ENCODE measurements at regions not wholly inside any gene's neighbourhood (a gene's known extent, or its start where the extent isn't known, plus 50 kb on each side); places are given as distances from the start of the nearest gene placed in this dataset.

DNA sequence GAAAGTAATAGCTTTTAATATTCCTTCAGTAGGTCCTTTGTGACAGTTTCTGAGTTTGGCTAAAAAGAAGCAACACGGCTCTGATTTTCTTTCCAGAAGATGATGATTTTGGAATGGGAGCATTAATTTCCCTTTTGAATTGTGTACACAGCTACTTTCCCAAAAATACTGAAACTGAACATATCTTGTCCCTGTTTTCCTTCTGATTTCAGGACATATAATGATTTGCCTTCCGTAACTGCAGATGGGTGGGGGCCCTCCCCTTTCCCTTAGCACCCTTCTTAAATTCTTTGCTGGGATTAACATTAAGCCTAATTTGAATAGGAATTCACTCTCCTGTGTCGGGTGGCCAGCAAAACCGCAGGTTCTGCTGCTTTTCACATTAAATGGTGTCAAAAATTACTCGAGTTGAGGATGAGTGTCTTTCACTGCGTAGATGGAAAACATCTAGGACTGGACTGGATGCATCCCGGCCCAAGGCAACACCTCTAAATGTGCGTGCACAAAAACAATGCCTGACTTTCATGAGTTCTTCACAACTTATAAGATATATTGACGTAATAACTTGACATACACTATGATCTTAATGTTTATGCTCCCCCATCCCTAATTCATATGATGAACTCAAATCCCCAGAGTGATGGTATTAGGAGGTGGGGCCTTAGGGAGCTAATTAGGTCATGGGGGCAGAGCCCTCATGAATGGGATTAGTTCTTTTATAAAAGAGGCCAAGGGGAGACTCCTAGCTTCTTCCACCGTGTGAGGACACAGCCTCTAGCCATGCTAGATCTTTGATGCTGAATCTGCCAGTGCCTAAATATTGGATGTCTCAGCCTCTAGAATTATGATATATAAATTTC, 158.1 kb downstream of the AEBP2 start:
- Histone ChIP-seq H3K27me3 (ENCODE audit: control insufficient read depth, insufficient read depth, low read length) (no peaks in the 10 kb centered on the region), H3K27ac (ENCODE audit: low read length) (no peak overlapping the region), H3K4me3 (ENCODE audit: low read depth in 2 of 2, low read length in 2 of 2) (no peak overlapping the region), H3K4me1 (ENCODE audit: control insufficient read depth, insufficient read depth, low read length) (no peaks in the 10 kb centered on the region), H3K9me3 (ENCODE audit: control insufficient read depth, insufficient read depth, low read depth, low read length) (no peaks in the 10 kb centered on the region), H3K36me3 (ENCODE audit: control insufficient read depth, insufficient read depth, low read length) (no peaks in the 10 kb centered on the region)
- ATAC-seq (no peak), DNase-seq (ENCODE audit: low read depth, low spot score) (no peak)
- POLR2A ChIA-PET = no interaction called here
- BruUV-seq (replicated peaks) = no TSS peak
- TF ChIP-seq POLR2AphosphoS5 (IDR thresholded peaks at IDR 0.05; ENCODE audit: low read depth, low read length) (no peak), SIN3A (IDR thresholded peaks at IDR 0.05; ENCODE audit: borderline replicate concordance, insufficient read depth, low read depth, low read length) (no peak), TCF7L2 (IDR thresholded peaks at IDR 0.05; ENCODE audit: low read depth, low read length) (no peak)
- TF ChIP-seq, protein P1, sequence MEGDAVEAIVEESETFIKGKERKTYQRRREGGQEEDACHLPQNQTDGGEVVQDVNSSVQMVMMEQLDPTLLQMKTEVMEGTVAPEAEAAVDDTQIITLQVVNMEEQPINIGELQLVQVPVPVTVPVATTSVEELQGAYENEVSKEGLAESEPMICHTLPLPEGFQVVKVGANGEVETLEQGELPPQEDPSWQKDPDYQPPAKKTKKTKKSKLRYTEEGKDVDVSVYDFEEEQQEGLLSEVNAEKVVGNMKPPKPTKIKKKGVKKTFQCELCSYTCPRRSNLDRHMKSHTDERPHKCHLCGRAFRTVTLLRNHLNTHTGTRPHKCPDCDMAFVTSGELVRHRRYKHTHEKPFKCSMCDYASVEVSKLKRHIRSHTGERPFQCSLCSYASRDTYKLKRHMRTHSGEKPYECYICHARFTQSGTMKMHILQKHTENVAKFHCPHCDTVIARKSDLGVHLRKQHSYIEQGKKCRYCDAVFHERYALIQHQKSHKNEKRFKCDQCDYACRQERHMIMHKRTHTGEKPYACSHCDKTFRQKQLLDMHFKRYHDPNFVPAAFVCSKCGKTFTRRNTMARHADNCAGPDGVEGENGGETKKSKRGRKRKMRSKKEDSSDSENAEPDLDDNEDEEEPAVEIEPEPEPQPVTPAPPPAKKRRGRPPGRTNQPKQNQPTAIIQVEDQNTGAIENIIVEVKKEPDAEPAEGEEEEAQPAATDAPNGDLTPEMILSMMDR (IDR thresholded peaks at IDR 0.05) = no peak
- TF ChIP-seq, protein P2, sequence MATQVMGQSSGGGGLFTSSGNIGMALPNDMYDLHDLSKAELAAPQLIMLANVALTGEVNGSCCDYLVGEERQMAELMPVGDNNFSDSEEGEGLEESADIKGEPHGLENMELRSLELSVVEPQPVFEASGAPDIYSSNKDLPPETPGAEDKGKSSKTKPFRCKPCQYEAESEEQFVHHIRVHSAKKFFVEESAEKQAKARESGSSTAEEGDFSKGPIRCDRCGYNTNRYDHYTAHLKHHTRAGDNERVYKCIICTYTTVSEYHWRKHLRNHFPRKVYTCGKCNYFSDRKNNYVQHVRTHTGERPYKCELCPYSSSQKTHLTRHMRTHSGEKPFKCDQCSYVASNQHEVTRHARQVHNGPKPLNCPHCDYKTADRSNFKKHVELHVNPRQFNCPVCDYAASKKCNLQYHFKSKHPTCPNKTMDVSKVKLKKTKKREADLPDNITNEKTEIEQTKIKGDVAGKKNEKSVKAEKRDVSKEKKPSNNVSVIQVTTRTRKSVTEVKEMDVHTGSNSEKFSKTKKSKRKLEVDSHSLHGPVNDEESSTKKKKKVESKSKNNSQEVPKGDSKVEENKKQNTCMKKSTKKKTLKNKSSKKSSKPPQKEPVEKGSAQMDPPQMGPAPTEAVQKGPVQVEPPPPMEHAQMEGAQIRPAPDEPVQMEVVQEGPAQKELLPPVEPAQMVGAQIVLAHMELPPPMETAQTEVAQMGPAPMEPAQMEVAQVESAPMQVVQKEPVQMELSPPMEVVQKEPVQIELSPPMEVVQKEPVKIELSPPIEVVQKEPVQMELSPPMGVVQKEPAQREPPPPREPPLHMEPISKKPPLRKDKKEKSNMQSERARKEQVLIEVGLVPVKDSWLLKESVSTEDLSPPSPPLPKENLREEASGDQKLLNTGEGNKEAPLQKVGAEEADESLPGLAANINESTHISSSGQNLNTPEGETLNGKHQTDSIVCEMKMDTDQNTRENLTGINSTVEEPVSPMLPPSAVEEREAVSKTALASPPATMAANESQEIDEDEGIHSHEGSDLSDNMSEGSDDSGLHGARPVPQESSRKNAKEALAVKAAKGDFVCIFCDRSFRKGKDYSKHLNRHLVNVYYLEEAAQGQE (IDR thresholded peaks at IDR 0.05; ENCODE audit: insufficient read depth in 1 of 2, low read depth in 2 of 2, low read length in 1 of 2) = no peak
- in situ Hi-C loops (cut with HindIII; ENCODE audit: low pct_unique_long_range_greater_than_20kb, low sequenced_read_pairs) (no loop called here), intact Hi-C loops (cut with micrococcal nuclease; ENCODE audit: unreplicated experiment) (no loop called here)
- CTCF ChIA-PET = no interaction called here

DNA sequence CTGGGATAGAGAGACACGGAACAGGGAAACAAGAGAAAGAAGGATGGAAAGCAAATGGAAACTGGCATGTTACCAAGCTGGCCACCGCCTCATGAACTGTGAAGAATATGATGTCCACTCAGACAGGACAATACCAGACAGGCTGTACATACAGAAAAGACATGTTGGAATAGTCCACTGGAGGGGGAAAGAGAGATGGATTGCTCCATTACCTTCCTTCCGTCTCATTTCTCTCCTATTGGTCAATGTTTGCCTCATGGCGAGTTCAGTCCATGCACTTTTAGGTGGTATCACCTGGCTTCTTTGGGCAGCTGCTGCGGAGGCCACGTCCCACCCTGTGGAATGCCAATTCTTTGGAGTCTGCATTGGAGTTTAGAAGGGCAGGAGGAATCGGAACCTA, 166.4 kb downstream of the AEBP2 start:
- ChIA-PET CTCF (no interaction called here), POLR2A (no interaction called here)
- H3K4me1 ChIP-seq (ENCODE audit: control insufficient read depth, insufficient read depth, low read length) = no peaks in the 10 kb centered on the region
- intact Hi-C loops (cut with micrococcal nuclease; ENCODE audit: unreplicated experiment) (no loop called here), in situ Hi-C loops (cut with HindIII; ENCODE audit: low pct_unique_long_range_greater_than_20kb, low sequenced_read_pairs) (no loop called here)
- no TSS peak for BruUV-seq (replicated peaks)
- no peaks in the 10 kb centered on the region for H3K36me3 ChIP-seq (ENCODE audit: control insufficient read depth, insufficient read depth, low read length)
- DNase-seq (ENCODE audit: low read depth, low spot score) = no peak
- no peaks in the 10 kb centered on the region for H3K27me3 ChIP-seq (ENCODE audit: control insufficient read depth, insufficient read depth, low read length)
- ATAC-seq = no peak
- H3K9me3 ChIP-seq (ENCODE audit: control insufficient read depth, insufficient read depth, low read depth, low read length) = no peaks in the 10 kb centered on the region
- no peak overlapping the region for H3K4me3 ChIP-seq (ENCODE audit: low read depth in 2 of 2, low read length in 2 of 2)
- TF ChIP-seq, protein P1 (IDR thresholded peaks at IDR 0.05) = no peak
- TF ChIP-seq TCF7L2 (IDR thresholded peaks at IDR 0.05; ENCODE audit: low read depth, low read length) = no peak
- no peak for TF ChIP-seq POLR2AphosphoS5 (IDR thresholded peaks at IDR 0.05; ENCODE audit: low read depth, low read length)
- TF ChIP-seq SIN3A (IDR thresholded peaks at IDR 0.05; ENCODE audit: borderline replicate concordance, insufficient read depth, low read depth, low read length) = no peak
- TF ChIP-seq, protein P2 (IDR thresholded peaks at IDR 0.05; ENCODE audit: insufficient read depth in 1 of 2, low read depth in 2 of 2, low read length in 1 of 2) = no peak
- no peak overlapping the region for H3K27ac ChIP-seq (ENCODE audit: low read length)
